SH-SY5Y (cell line): ENCODE measurements at regions not wholly inside any gene's neighbourhood (a gene's known extent, or its start where the extent isn't known, plus 50 kb on each side); places are given as distances from the start of the nearest gene placed in this dataset.

Source experiments
- GATA2 ChIP-seq: IDR thresholded peaks from 2 replicates; pipeline ENCODE4 v1.6.1; 2011; ENCODE audit warnings: mild to moderate bottlenecking, low read depth, low read length
- GATA3 ChIP-seq: IDR thresholded peaks from 2 replicates; pipeline ENCODE4 v1.6.1; 2011; ENCODE audit warnings: low read depth, mild to moderate bottlenecking, low read length, moderate library complexity

DNA sequence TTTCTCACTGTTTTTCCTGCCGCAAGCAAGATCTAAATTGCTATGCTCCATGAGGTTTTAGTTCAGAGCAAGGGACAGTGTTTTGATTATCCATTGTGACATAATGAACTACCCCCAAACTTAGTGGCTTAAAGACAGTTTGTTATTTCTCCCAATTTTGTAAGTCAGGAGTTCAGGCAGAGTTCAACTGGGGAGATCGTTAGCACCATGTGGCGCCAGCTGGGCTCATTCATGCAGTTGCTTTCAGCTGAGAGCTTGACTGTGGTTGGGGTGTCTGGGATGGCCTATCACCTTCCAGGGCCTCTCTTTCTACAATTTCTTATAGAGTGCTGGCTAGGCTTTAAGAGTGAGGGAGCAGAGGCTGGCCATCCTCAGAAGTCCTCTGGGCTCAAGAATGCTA lies 382.9 kb upstream of the CELF4 start:
- TF ChIP-seq GATA3: no peak
- no peak for TF ChIP-seq GATA2
